HEK293 (cell line): ENCODE measurements at regions not wholly inside any gene's neighbourhood (a gene's known extent, or its start where the extent isn't known, plus 50 kb on each side); places are given as distances from the start of the nearest gene placed in this dataset.

Source experiments
- CTCF ChIA-PET: fragments of 350-600 bp; formaldehyde crosslinking; extraction: SDS; loops from one replicate; lab custom pipeline; 2021; ENCODE audit warnings: antibody characterized with exemption; lab: Yijun Ruan, JAX
- POLR2A ChIA-PET: fragments of 300-600 bp; formaldehyde crosslinking; extraction: SDS; loops from one replicate; lab custom pipeline; 2020; ENCODE audit warnings: antibody characterized with exemption, inconsistent platforms; lab: Yijun Ruan, JAX
- H3K27ac ChIP-seq: fragments of 200-500 bp; sonication (Bioruptor generic); 2 replicates; pipeline ENCODE4 v1.5.1; 2014; ENCODE audit warnings: low read depth, low read length, control low read depth, inconsistent platforms; ENCODE audit errors: extremely low read depth
- H3K36me3 ChIP-seq, 2 experiments: fragments of 200-500 bp in 1 of 2; sonication (Bioruptor generic) in 1 of 2; 1 replicate in 1 of 2; 2 replicates in 1 of 2; pipeline ENCODE4 v1.5.1; 2014 to 2017; ENCODE audit warnings: inconsistent platforms in 2 of 2, low read length in 2 of 2; ENCODE audit not compliant: control insufficient read depth in 2 of 2, insufficient read depth in 1 of 2
- H3K4me1 ChIP-seq: fragments of 200-500 bp; sonication (Bioruptor generic); 2 replicates; pipeline ENCODE4 v1.5.1; 2014; ENCODE audit warnings: mild to moderate bottlenecking, low read length, inconsistent platforms; ENCODE audit not compliant: control insufficient read depth, insufficient read depth
- H3K4me3 ChIP-seq: 2 replicates; pipeline ENCODE4 v1.5.1; 2011; ENCODE audit warnings: low read depth, mild to moderate bottlenecking, control low read depth, low read length, moderate library complexity
- H3K9me3 ChIP-seq: fragments of 200-500 bp; sonication (Bioruptor generic); 2 replicates; pipeline ENCODE4 v1.5.1; 2014; ENCODE audit warnings: low read depth, low read length, inconsistent platforms; ENCODE audit not compliant: control insufficient read depth, insufficient read depth
- HIC1 ChIP-seq: fragments of 450-650 bp; formaldehyde crosslinking; IDR thresholded peaks from 2 replicates; pipeline ENCODE4 v1.5.1; 2016; ENCODE audit warnings: missing biosample characterization, missing genetic modification characterization
- MEIS1 ChIP-seq: sonication (generic); formaldehyde crosslinking; IDR thresholded peaks from 2 replicates; pipeline ENCODE4 v1.8.1; 2022; ENCODE audit warnings: missing genetic modification reagents, mild to moderate bottlenecking, borderline replicate concordance
- RBAK ChIP-seq: fragments of 450-650 bp; formaldehyde crosslinking; IDR thresholded peaks from 2 replicates; pipeline ENCODE4 v1.5.1; 2016; ENCODE audit warnings: missing biosample characterization, missing genetic modification characterization
- SP3 ChIP-seq: fragments of 450-650 bp; formaldehyde crosslinking; IDR thresholded peaks from 2 replicates; pipeline ENCODE4 v1.5.1; 2016; ENCODE audit warnings: missing biosample characterization, missing genetic modification characterization
- YY1 ChIP-seq: fragments of 450-650 bp; formaldehyde crosslinking; IDR thresholded peaks from 2 replicates; pipeline ENCODE4 v1.5.1; 2018; ENCODE audit warnings: missing biosample characterization, missing genetic modification characterization
- ZBTB20 ChIP-seq: fragments of 450-650 bp; formaldehyde crosslinking; IDR thresholded peaks from 2 replicates; pipeline ENCODE4 v1.5.1; 2016; ENCODE audit warnings: missing biosample characterization, missing genetic modification characterization
- ZBTB26 ChIP-seq: fragments of 450-650 bp; formaldehyde crosslinking; optimal IDR thresholded peaks from 2 replicates; pipeline ENCODE3; 2016; ENCODE audit warnings: missing biosample characterization, mild to moderate bottlenecking, missing genetic modification characterization
- ZBTB8A ChIP-seq: fragments of 450-650 bp; formaldehyde crosslinking; IDR thresholded peaks from 2 replicates; pipeline ENCODE4 v1.5.1; 2016; ENCODE audit warnings: missing biosample characterization, missing genetic modification characterization
- ZFP3 ChIP-seq: fragments of 450-650 bp; formaldehyde crosslinking; IDR thresholded peaks from 2 replicates; pipeline ENCODE4 v1.5.1; 2016; ENCODE audit warnings: low read depth, missing biosample characterization, missing genetic modification characterization
- ZNF148 ChIP-seq: fragments of 450-650 bp; formaldehyde crosslinking; IDR thresholded peaks from 2 replicates; pipeline ENCODE4 v1.5.0; 2017; ENCODE audit warnings: missing biosample characterization, missing genetic modification characterization, borderline replicate concordance
- ZNF23 ChIP-seq: fragments of 450-650 bp; formaldehyde crosslinking; IDR thresholded peaks from 2 replicates; pipeline ENCODE4 v1.5.1; 2016; ENCODE audit warnings: missing biosample characterization, missing genetic modification characterization, borderline replicate concordance
- ZNF266 ChIP-seq: fragments of 450-650 bp; formaldehyde crosslinking; IDR thresholded peaks from 2 replicates; pipeline ENCODE4 v1.5.1; 2016; ENCODE audit warnings: missing biosample characterization, missing genetic modification characterization, low read depth
- ZNF311 ChIP-seq: fragments of 450-650 bp; formaldehyde crosslinking; IDR thresholded peaks from 2 replicates; pipeline ENCODE4 v1.5.1; 2017; ENCODE audit warnings: missing biosample characterization, missing genetic modification characterization, borderline replicate concordance
- ZNF324 ChIP-seq: fragments of 450-650 bp; formaldehyde crosslinking; IDR thresholded peaks from 2 replicates; pipeline ENCODE4 v1.5.1; 2016; ENCODE audit warnings: missing biosample characterization, missing genetic modification characterization
- ZNF341 ChIP-seq: fragments of 450-650 bp; formaldehyde crosslinking; IDR thresholded peaks from 2 replicates; pipeline ENCODE4; 2016; ENCODE audit warnings: low read depth, missing biosample characterization, missing genetic modification characterization
- ZNF354C ChIP-seq: fragments of 450-650 bp; formaldehyde crosslinking; IDR thresholded peaks from 2 replicates; pipeline ENCODE4 v1.5.1; 2016; ENCODE audit warnings: missing biosample characterization, missing genetic modification characterization, low read depth, borderline replicate concordance
- ZNF433 ChIP-seq: fragments of 450-650 bp; formaldehyde crosslinking; IDR thresholded peaks from 2 replicates; pipeline ENCODE4 v1.5.1; 2016; ENCODE audit warnings: missing biosample characterization, missing genetic modification characterization, low read depth
- ZNF488 ChIP-seq: fragments of 450-650 bp; formaldehyde crosslinking; IDR thresholded peaks from 2 replicates; pipeline ENCODE4 v1.5.1; 2016; ENCODE audit warnings: missing biosample characterization, missing genetic modification characterization
- ZNF501 ChIP-seq: fragments of 450-650 bp; formaldehyde crosslinking; IDR thresholded peaks from 2 replicates; pipeline ENCODE4 v1.5.1; 2016; ENCODE audit warnings: missing biosample characterization, missing genetic modification characterization
- ZNF544 ChIP-seq: fragments of 450-650 bp; formaldehyde crosslinking; IDR thresholded peaks from 2 replicates; pipeline ENCODE4 v1.5.0; 2017; ENCODE audit warnings: missing biosample characterization, missing genetic modification characterization
- ZNF561 ChIP-seq: fragments of 450-650 bp; IDR thresholded peaks from 2 replicates; pipeline ENCODE4 v1.5.1; 2018; ENCODE audit warnings: missing biosample characterization, missing genetic modification characterization, borderline replicate concordance
- ZNF600 ChIP-seq: fragments of 450-650 bp; formaldehyde crosslinking; IDR thresholded peaks from 2 replicates; pipeline ENCODE4 v1.5.1; 2016; ENCODE audit warnings: missing biosample characterization, missing genetic modification characterization
- ZNF621 ChIP-seq: fragments of 450-650 bp; formaldehyde crosslinking; IDR thresholded peaks from 2 replicates; pipeline ENCODE4 v1.5.1; 2017; ENCODE audit warnings: missing biosample characterization, missing genetic modification characterization
- ZNF660 ChIP-seq: fragments of 450-650 bp; IDR thresholded peaks from 2 replicates; pipeline ENCODE4 v1.5.1; 2018; ENCODE audit warnings: missing biosample characterization, mild to moderate bottlenecking, missing genetic modification characterization
- ZSCAN23 ChIP-seq: fragments of 450-650 bp; formaldehyde crosslinking; IDR thresholded peaks from 2 replicates; pipeline ENCODE4 v1.5.1; 2016; ENCODE audit warnings: missing biosample characterization, missing genetic modification characterization

- Histone ChIP-seq H3K4me1 (peaks cover 7% of the 10 kb centered on the region), H3K36me3 (no peaks in the 10 kb centered on the region), H3K4me3 (no peak overlapping the region), H3K27ac (no peak overlapping the region; the same call in 1 of the 2 replicates), H3K9me3 (no peaks in the 10 kb centered on the region)
- TF ChIP-seq ZNF311 (no peak), HIC1 (tag by site-specific recombination) (no peak), MEIS1 (CRISPR knock-in tag) (no peak), ZNF266 (tag by site-specific recombination) (no peak), ZNF23 (tag by site-specific recombination) (no peak), ZBTB20 (tag by site-specific recombination) (no peak), RBAK (no peak), ZBTB26 (no peak), ZNF488 (tag by site-specific recombination) (no peak), ZNF660 (tag by site-specific recombination) (no peak), ZNF501 (no peak), ZNF433 (no peak), ZNF324 (tag by site-specific recombination) (no peak), ZFP3 (no peak), ZBTB8A (tag by site-specific recombination) (no peak)
- POLR2A ChIA-PET: no interaction called here
- CTCF ChIA-PET: interaction anchor here (1.3 kb wide), 1 partner anchor 70 kb away, joined by 3 read pairs; no protein-coding TSS in a partner anchor
Observed at GRCh38 chr17:72353502-72353901, 232.7 kb downstream of the SOX9 start.

- TF ChIP-seq ZNF600: no peak
- no peak for TF ChIP-seq SP3
- TF ChIP-seq ZNF561 (tag by site-specific recombination): no peak
- no peak for TF ChIP-seq YY1 (tag by site-specific recombination)
- TF ChIP-seq ZSCAN23 (tag by site-specific recombination): no peak
- no peak for TF ChIP-seq ZNF621 (tag by site-specific recombination)
- no peak for TF ChIP-seq ZNF148 (tag by site-specific recombination)
- no peak for TF ChIP-seq ZNF544 (tag by site-specific recombination)
- TF ChIP-seq ZNF354C: no peak
- no peak for TF ChIP-seq ZNF23 (tag by site-specific recombination)
- TF ChIP-seq ZNF341: no peak
- Histone ChIP-seq H3K9me3 (no peaks in the 10 kb centered on the region), H3K27ac (no peak overlapping the region), H3K4me1 (peaks cover 7% of the 10 kb centered on the region), H3K36me3 (no peaks in the 10 kb centered on the region), H3K4me3 (no peak overlapping the region)
- CTCF ChIA-PET: no interaction called here
- POLR2A ChIA-PET: no interaction called here
Observed at GRCh38 chr17:72354071-72354470, 233.3 kb downstream of the SOX9 start.
